Stimulated activated memory B cell treated with anti-CD40 and anti-IgM and Interleukin-4, amounts not matched to agents 10 μg/mL and 1 μg/mL and 100 μg/mL, for 72 hours (primary cell): ENCODE measurements at regions not wholly inside any gene's neighbourhood (a gene's known extent, or its start where the extent isn't known, plus 50 kb on each side); places are given as distances from the start of the nearest gene placed in this dataset.
A peak's percentile ranks its signal among the peaks of the same experiment; 100 is the strongest.

Experiments used
- ATAC-seq: fragments of 150-1000 bp; cut with Tn5 transposase; 2 replicates; pipeline ENCODE4 v1.10.0; 2021
- H3K27ac Mint-ChIP-seq: one replicate; pipeline ENCODE4 v1.8.0; 2022; ENCODE audit warnings: mild to moderate bottlenecking, mixed read lengths
- H3K27me3 Mint-ChIP-seq: one replicate; pipeline ENCODE4 v1.8.0; 2022; ENCODE audit warnings: mixed read lengths
- H3K36me3 Mint-ChIP-seq: one replicate; pipeline ENCODE4 v1.8.0; 2022; ENCODE audit warnings: mixed read lengths
- H3K4me1 Mint-ChIP-seq: one replicate; pipeline ENCODE4 v1.8.0; 2022; ENCODE audit warnings: mixed read lengths
- H3K4me3 Mint-ChIP-seq: one replicate; pipeline ENCODE4 v1.8.0; 2022; ENCODE audit warnings: mild to moderate bottlenecking, moderate library complexity, mixed read lengths
- H3K9me3 Mint-ChIP-seq: one replicate; pipeline ENCODE4 v1.8.0; 2022; ENCODE audit warnings: mixed read lengths

GRCh38 chr13:61045251-61045650 is 370.4 kb downstream of the PCDH20 start:
- H3K4me1 Mint-ChIP-seq = no peaks in the 10 kb centered on the region
- ATAC-seq = no peak
- no peaks in the 10 kb centered on the region for H3K9me3 Mint-ChIP-seq
- no peaks in the 10 kb centered on the region for H3K27me3 Mint-ChIP-seq
- no peak overlapping the region for H3K27ac Mint-ChIP-seq
- no peak overlapping the region for H3K4me3 Mint-ChIP-seq
- no peaks in the 10 kb centered on the region for H3K36me3 Mint-ChIP-seq

GRCh38 chr13:61040181-61040580 is 375.5 kb downstream of the PCDH20 start:
- no peaks in the 10 kb centered on the region for H3K4me1 Mint-ChIP-seq
- peaks cover 3% of the 10 kb centered on the region for H3K9me3 Mint-ChIP-seq
- no peaks in the 10 kb centered on the region for H3K27me3 Mint-ChIP-seq
- no peak overlapping the region for H3K27ac Mint-ChIP-seq
- no peak for ATAC-seq
- no peak overlapping the region for H3K4me3 Mint-ChIP-seq
- H3K36me3 Mint-ChIP-seq = no peaks in the 10 kb centered on the region

GRCh38 chr13:61039302-61039701 is 376.3 kb downstream of the PCDH20 start:
- no peak for ATAC-seq
- no peaks in the 10 kb centered on the region for H3K27me3 Mint-ChIP-seq
- H3K4me1 Mint-ChIP-seq = no peaks in the 10 kb centered on the region
- peaks cover 3% of the 10 kb centered on the region for H3K9me3 Mint-ChIP-seq
- no peak overlapping the region for H3K4me3 Mint-ChIP-seq
- H3K27ac Mint-ChIP-seq = no peak overlapping the region
- no peaks in the 10 kb centered on the region for H3K36me3 Mint-ChIP-seq

GRCh38 chr13:61036715-61037114 is 378.9 kb downstream of the PCDH20 start:
- Mint-ChIP-seq H3K4me1 (no peaks in the 10 kb centered on the region), H3K27me3 (no peaks in the 10 kb centered on the region), H3K36me3 (no peaks in the 10 kb centered on the region), H3K9me3 (peaks cover 6% of the 10 kb centered on the region), H3K27ac (no peak overlapping the region), H3K4me3 (no peak overlapping the region)
- ATAC-seq = no peak

GRCh38 chr13:61030445-61030844 is 385.2 kb downstream of the PCDH20 start:
- Mint-ChIP-seq H3K27me3 (no peaks in the 10 kb centered on the region), H3K36me3 (no peaks in the 10 kb centered on the region), H3K27ac (no peak overlapping the region), H3K4me1 (no peaks in the 10 kb centered on the region), H3K9me3 (peaks cover 15% of the 10 kb centered on the region), H3K4me3 (no peak overlapping the region)
- no peak for ATAC-seq

GRCh38 chr13:61029064-61029463 is 386.6 kb downstream of the PCDH20 start:
- Mint-ChIP-seq H3K4me1 (no peaks in the 10 kb centered on the region), H3K27ac (no peak overlapping the region), H3K36me3 (no peaks in the 10 kb centered on the region), H3K27me3 (no peaks in the 10 kb centered on the region), H3K9me3 (peaks cover 18% of the 10 kb centered on the region), H3K4me3 (no peak overlapping the region)
- ATAC-seq = peak; percentile 51

- Mint-ChIP-seq H3K9me3 (peaks cover 6% of the 10 kb centered on the region), H3K27ac (no peak overlapping the region), H3K4me3 (no peak overlapping the region), H3K36me3 (no peaks in the 10 kb centered on the region), H3K27me3 (no peaks in the 10 kb centered on the region), H3K4me1 (no peaks in the 10 kb centered on the region)
- no peak for ATAC-seq
Observed at GRCh38 chr13:61024046-61024445, 391.6 kb downstream of the PCDH20 start.

GRCh38 chr13:61021838-61022237 is 393.8 kb downstream of the PCDH20 start:
- no peaks in the 10 kb centered on the region for H3K27me3 Mint-ChIP-seq

GRCh38 chr13:61013796-61014195 is 401.9 kb downstream of the PCDH20 start:
- no peaks in the 10 kb centered on the region for H3K4me1 Mint-ChIP-seq
- peaks cover 8% of the 10 kb centered on the region for H3K9me3 Mint-ChIP-seq
- no peaks in the 10 kb centered on the region for H3K36me3 Mint-ChIP-seq
- no peak overlapping the region for H3K4me3 Mint-ChIP-seq
- no peaks in the 10 kb centered on the region for H3K27me3 Mint-ChIP-seq
- H3K27ac Mint-ChIP-seq = no peak overlapping the region
- ATAC-seq = no peak

More at GRCh38 chr13:61021838-61022237, 393.8 kb downstream of the PCDH20 start:
- H3K4me3 Mint-ChIP-seq = no peak overlapping the region
- H3K9me3 Mint-ChIP-seq = peaks cover 6% of the 10 kb centered on the region
- H3K4me1 Mint-ChIP-seq = no peaks in the 10 kb centered on the region
- no peak overlapping the region for H3K27ac Mint-ChIP-seq
- no peak for ATAC-seq
- no peaks in the 10 kb centered on the region for H3K36me3 Mint-ChIP-seq

GRCh38 chr13:61010358-61010757 is 405.3 kb downstream of the PCDH20 start:
- Mint-ChIP-seq H3K27ac (no peak overlapping the region), H3K4me3 (no peak overlapping the region), H3K36me3 (no peaks in the 10 kb centered on the region), H3K27me3 (no peaks in the 10 kb centered on the region), H3K4me1 (no peaks in the 10 kb centered on the region), H3K9me3 (peaks cover 19% of the 10 kb centered on the region)
- no peak for ATAC-seq

- Mint-ChIP-seq H3K36me3 (no peaks in the 10 kb centered on the region), H3K9me3 (peaks cover 7% of the 10 kb centered on the region), H3K27me3 (no peaks in the 10 kb centered on the region), H3K4me1 (no peaks in the 10 kb centered on the region), H3K4me3 (no peak overlapping the region), H3K27ac (no peak overlapping the region)
- no peak for ATAC-seq
Observed at GRCh38 chr13:61002686-61003085, 413.0 kb downstream of the PCDH20 start.

- Mint-ChIP-seq H3K4me1 (no peaks in the 10 kb centered on the region), H3K36me3 (no peaks in the 10 kb centered on the region), H3K4me3 (no peak overlapping the region), H3K27ac (no peak overlapping the region), H3K27me3 (no peaks in the 10 kb centered on the region), H3K9me3 (peaks cover 2% of the 10 kb centered on the region)
- no peak for ATAC-seq
Observed at GRCh38 chr13:60990032-60990733, 425.5 kb downstream of the PCDH20 start.

- Mint-ChIP-seq H3K9me3 (peaks cover 4% of the 10 kb centered on the region), H3K27ac (no peak overlapping the region), H3K27me3 (no peaks in the 10 kb centered on the region), H3K36me3 (no peaks in the 10 kb centered on the region), H3K4me1 (no peaks in the 10 kb centered on the region), H3K4me3 (no peak overlapping the region)
- ATAC-seq = no peak
Observed at GRCh38 chr13:60986301-60986700, 429.3 kb downstream of the PCDH20 start.

GRCh38 chr13:60981407-60981806 is 434.2 kb downstream of the PCDH20 start:
- ATAC-seq = no peak
- H3K4me1 Mint-ChIP-seq = no peaks in the 10 kb centered on the region
- H3K27ac Mint-ChIP-seq = no peak overlapping the region
- no peaks in the 10 kb centered on the region for H3K36me3 Mint-ChIP-seq
- H3K4me3 Mint-ChIP-seq = no peak overlapping the region
- no peaks in the 10 kb centered on the region for H3K27me3 Mint-ChIP-seq
- peaks cover 10% of the 10 kb centered on the region for H3K9me3 Mint-ChIP-seq

- H3K4me3 Mint-ChIP-seq = no peak overlapping the region
- ATAC-seq = no peak
- no peaks in the 10 kb centered on the region for H3K4me1 Mint-ChIP-seq
- peaks cover 9% of the 10 kb centered on the region for H3K9me3 Mint-ChIP-seq
- no peak overlapping the region for H3K27ac Mint-ChIP-seq
- no peaks in the 10 kb centered on the region for H3K36me3 Mint-ChIP-seq
- no peaks in the 10 kb centered on the region for H3K27me3 Mint-ChIP-seq
Observed at GRCh38 chr13:60976367-60976766, 439.3 kb downstream of the PCDH20 start.

GRCh38 chr13:60974296-60974695 is 441.4 kb downstream of the PCDH20 start:
- Mint-ChIP-seq H3K4me3 (no peak overlapping the region), H3K4me1 (no peaks in the 10 kb centered on the region), H3K9me3 (peaks cover 9% of the 10 kb centered on the region), H3K27me3 (no peaks in the 10 kb centered on the region), H3K27ac (no peak overlapping the region), H3K36me3 (no peaks in the 10 kb centered on the region)
- ATAC-seq = no peak
